ENCODE measurements at regions not wholly inside any gene's neighbourhood (a gene's known extent, or its start where the extent isn't known, plus 50 kb on each side); places are given as distances from the start of the nearest gene placed in this dataset.

DNA sequence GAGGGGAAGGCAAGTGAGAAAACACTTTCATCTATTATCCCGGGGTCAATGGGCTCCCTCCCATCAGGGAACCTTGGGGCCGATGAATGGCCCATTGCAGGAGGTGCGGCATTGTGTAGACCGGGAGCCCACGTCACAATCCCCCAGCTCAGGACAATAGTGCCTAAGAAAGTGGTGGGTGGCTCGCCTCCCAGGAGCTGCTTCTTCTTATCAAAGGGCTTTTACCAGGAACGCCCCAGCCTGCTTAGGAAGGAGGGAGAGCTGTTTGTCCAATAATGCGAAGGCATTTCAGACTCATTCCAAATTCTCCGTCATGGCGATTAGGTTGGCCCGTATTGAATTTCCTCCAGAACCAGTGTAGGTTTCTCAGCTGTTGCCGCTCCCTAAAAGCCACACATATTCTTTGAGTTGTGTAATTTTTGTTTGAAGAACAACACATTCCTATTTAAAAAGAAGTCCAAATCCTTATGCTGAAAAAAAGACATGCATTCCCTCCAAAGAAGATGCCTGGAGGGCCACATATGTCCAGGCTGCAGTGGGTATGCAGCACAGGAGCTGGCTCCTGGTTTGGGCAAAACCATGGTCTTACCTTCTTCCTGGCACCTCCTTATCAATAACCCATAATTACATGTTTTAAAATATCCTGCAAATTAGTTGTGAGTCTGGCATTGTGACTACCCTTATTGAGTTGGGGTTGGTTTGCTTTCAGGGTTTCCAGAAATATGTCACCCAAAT, 264.7 kb downstream of the MYCN start:
- TF ChIP-seq YY1 (IDR thresholded peaks at IDR 0.05; ENCODE audit: insufficient read depth, insufficient read length) (no peak), ZNF274 (IDR thresholded peaks at IDR 0.05; ENCODE audit: low read depth, low read length) (no peak)
